H1 (cell line): ENCODE measurements at regions not wholly inside any gene's neighbourhood (a gene's known extent, or its start where the extent isn't known, plus 50 kb on each side); places are given as distances from the start of the nearest gene placed in this dataset.

ENCODE experiments used
- BACH1 ChIP-seq: IDR thresholded peaks from 2 replicates; pipeline ENCODE4 v1.6.1; 2012; ENCODE audit warnings: low read length, improper control_type of control experiment
- EZH2 ChIP-seq: fragments of 200-600 bp; sonication (generic); IDR thresholded peaks from 2 replicates; pipeline ENCODE4 v1.7.1; 2012; ENCODE audit warnings: low read depth, mild to moderate bottlenecking, moderate library complexity, low read length, inconsistent platforms; ENCODE audit not compliant: severe bottlenecking
- POU5F1 ChIP-seq: IDR thresholded peaks from 2 replicates; pipeline ENCODE4 v1.6.1; 2011; ENCODE audit warnings: low read depth, mild to moderate bottlenecking, low read length, moderate library complexity
- ZNF274 ChIP-seq: IDR thresholded peaks from 2 replicates; pipeline ENCODE4 v1.7.0; 2012; ENCODE audit warnings: low read length, borderline replicate concordance; ENCODE audit errors: extremely low read depth
- TF ChIP-seq, protein P1 (sequence below): fragments of 300-600 bp; sonication (generic); IDR thresholded peaks from 2 replicates; pipeline ENCODE4 v1.7.1; 2012; ENCODE audit warnings: low read length, moderate library complexity, mild to moderate bottlenecking, inconsistent platforms; ENCODE audit not compliant: insufficient replicate concordance

DNA sequence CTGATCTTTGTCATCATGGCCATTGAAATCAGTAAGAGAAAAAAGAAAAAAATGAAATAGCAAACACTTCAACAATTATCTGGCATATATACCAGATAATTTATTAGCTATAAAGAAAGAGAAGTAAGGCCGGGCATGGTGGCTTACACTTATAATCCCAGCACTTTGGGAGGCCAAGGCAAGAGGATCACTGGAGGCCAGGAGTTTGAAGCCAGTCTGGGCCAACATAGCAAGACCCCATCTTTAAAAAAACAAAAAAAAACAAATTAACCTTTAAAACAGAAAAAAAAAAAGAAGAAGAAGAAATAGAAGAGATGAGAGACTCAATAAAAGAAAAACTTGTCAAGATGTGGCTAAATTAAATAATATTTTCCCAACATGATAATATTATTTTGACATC lies 61.6 kb upstream of the TGIF1 start (continued):
- TF ChIP-seq, protein P1, sequence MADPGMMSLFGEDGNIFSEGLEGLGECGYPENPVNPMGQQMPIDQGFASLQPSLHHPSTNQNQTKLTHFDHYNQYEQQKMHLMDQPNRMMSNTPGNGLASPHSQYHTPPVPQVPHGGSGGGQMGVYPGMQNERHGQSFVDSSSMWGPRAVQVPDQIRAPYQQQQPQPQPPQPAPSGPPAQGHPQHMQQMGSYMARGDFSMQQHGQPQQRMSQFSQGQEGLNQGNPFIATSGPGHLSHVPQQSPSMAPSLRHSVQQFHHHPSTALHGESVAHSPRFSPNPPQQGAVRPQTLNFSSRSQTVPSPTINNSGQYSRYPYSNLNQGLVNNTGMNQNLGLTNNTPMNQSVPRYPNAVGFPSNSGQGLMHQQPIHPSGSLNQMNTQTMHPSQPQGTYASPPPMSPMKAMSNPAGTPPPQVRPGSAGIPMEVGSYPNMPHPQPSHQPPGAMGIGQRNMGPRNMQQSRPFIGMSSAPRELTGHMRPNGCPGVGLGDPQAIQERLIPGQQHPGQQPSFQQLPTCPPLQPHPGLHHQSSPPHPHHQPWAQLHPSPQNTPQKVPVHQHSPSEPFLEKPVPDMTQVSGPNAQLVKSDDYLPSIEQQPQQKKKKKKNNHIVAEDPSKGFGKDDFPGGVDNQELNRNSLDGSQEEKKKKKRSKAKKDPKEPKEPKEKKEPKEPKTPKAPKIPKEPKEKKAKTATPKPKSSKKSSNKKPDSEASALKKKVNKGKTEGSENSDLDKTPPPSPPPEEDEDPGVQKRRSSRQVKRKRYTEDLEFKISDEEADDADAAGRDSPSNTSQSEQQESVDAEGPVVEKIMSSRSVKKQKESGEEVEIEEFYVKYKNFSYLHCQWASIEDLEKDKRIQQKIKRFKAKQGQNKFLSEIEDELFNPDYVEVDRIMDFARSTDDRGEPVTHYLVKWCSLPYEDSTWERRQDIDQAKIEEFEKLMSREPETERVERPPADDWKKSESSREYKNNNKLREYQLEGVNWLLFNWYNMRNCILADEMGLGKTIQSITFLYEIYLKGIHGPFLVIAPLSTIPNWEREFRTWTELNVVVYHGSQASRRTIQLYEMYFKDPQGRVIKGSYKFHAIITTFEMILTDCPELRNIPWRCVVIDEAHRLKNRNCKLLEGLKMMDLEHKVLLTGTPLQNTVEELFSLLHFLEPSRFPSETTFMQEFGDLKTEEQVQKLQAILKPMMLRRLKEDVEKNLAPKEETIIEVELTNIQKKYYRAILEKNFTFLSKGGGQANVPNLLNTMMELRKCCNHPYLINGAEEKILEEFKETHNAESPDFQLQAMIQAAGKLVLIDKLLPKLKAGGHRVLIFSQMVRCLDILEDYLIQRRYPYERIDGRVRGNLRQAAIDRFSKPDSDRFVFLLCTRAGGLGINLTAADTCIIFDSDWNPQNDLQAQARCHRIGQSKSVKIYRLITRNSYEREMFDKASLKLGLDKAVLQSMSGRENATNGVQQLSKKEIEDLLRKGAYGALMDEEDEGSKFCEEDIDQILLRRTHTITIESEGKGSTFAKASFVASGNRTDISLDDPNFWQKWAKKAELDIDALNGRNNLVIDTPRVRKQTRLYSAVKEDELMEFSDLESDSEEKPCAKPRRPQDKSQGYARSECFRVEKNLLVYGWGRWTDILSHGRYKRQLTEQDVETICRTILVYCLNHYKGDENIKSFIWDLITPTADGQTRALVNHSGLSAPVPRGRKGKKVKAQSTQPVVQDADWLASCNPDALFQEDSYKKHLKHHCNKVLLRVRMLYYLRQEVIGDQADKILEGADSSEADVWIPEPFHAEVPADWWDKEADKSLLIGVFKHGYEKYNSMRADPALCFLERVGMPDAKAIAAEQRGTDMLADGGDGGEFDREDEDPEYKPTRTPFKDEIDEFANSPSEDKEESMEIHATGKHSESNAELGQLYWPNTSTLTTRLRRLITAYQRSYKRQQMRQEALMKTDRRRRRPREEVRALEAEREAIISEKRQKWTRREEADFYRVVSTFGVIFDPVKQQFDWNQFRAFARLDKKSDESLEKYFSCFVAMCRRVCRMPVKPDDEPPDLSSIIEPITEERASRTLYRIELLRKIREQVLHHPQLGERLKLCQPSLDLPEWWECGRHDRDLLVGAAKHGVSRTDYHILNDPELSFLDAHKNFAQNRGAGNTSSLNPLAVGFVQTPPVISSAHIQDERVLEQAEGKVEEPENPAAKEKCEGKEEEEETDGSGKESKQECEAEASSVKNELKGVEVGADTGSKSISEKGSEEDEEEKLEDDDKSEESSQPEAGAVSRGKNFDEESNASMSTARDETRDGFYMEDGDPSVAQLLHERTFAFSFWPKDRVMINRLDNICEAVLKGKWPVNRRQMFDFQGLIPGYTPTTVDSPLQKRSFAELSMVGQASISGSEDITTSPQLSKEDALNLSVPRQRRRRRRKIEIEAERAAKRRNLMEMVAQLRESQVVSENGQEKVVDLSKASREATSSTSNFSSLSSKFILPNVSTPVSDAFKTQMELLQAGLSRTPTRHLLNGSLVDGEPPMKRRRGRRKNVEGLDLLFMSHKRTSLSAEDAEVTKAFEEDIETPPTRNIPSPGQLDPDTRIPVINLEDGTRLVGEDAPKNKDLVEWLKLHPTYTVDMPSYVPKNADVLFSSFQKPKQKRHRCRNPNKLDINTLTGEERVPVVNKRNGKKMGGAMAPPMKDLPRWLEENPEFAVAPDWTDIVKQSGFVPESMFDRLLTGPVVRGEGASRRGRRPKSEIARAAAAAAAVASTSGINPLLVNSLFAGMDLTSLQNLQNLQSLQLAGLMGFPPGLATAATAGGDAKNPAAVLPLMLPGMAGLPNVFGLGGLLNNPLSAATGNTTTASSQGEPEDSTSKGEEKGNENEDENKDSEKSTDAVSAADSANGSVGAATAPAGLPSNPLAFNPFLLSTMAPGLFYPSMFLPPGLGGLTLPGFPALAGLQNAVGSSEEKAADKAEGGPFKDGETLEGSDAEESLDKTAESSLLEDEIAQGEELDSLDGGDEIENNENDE = no peak
- no peak for TF ChIP-seq ZNF274
- TF ChIP-seq POU5F1 = no peak
- no peak for TF ChIP-seq EZH2
- TF ChIP-seq BACH1 = no peak
